H1 (cell line): ENCODE measurements at regions not wholly inside any gene's neighbourhood (a gene's known extent, or its start where the extent isn't known, plus 50 kb on each side); places are given as distances from the start of the nearest gene placed in this dataset.

Experiments used
- CTCF ChIA-PET: fragments of 300-600 bp; sonication (Branson Sonifier 250); formaldehyde crosslinking; loops from one replicate; lab custom pipeline; 2021; ENCODE audit not compliant: partially characterized antibody; lab: Charles Lee
- POLR2A ChIA-PET: fragments of 300-600 bp; sonication (Branson Sonifier 250); formaldehyde crosslinking; loops from one replicate; lab custom pipeline; 2021; ENCODE audit warnings: inconsistent platforms; ENCODE audit not compliant: partially characterized antibody; lab: Charles Lee
- DNase-seq, 2 experiments: peaks; one replicate each; pipeline versions ENCODE4 v3.0.0 to v3.0.0-alpha.2; 2010 to 2022; ENCODE audit warnings: low spot score in 2 of 2, low read depth in 1 of 2, mixed read lengths in 1 of 2
- FAIRE-seq: peaks from 2 replicates; lab custom pipeline; 2011; peaks lifted over from hg19 to GRCh38; lab: Jason Lieb, UNC
- H2AFZ ChIP-seq: 2 replicates; pipeline ENCODE4 v1.8.1; 2012; ENCODE audit warnings: low read length, inconsistent platforms
- H2AK5ac ChIP-seq: 2 replicates; pipeline ENCODE4 v1.6.1; 2013; ENCODE audit warnings: low read depth, low read length
- H2BK120ac ChIP-seq: replicated peaks from 2 replicates; pipeline ENCODE3; 2013; ENCODE audit warnings: low read depth, low read length, inconsistent platforms
- H2BK12ac ChIP-seq: 2 replicates; pipeline ENCODE4 v1.6.1; 2013; ENCODE audit warnings: low read depth, low read length
- H2BK15ac ChIP-seq: 2 replicates; pipeline ENCODE4 v1.6.1; 2013; ENCODE audit warnings: low read length
- H2BK20ac ChIP-seq: 2 replicates; pipeline ENCODE4 v1.6.1; 2013; ENCODE audit warnings: low read length
- H2BK5ac ChIP-seq: 2 replicates; pipeline ENCODE4 v1.6.1; 2013; ENCODE audit warnings: low read depth, low read length
- H3K14ac ChIP-seq: 2 replicates; pipeline ENCODE4 v1.6.1; 2013; ENCODE audit warnings: inconsistent platforms; ENCODE audit not compliant: insufficient read length
- H3K18ac ChIP-seq: 2 replicates; pipeline ENCODE4 v1.6.1; 2013; ENCODE audit warnings: low read length; ENCODE audit errors: extremely low read depth
- H3K23ac ChIP-seq: 2 replicates; pipeline ENCODE4 v1.6.1; 2013; ENCODE audit warnings: inconsistent platforms; ENCODE audit not compliant: insufficient read length
- H3K23me2 ChIP-seq: 2 replicates; pipeline ENCODE4 v1.6.1; 2013; ENCODE audit warnings: low read depth, low read length
- H3K27ac ChIP-seq: 2 replicates; pipeline ENCODE4 v1.6.1; 2011; ENCODE audit warnings: low read depth, low read length, inconsistent platforms
- H3K27me3 ChIP-seq, 4 experiments: replicated peaks in 1 of 4; 1 replicate in 1 of 4; 2 replicates in 3 of 4; pipeline versions ENCODE4 v1.6.1 to v1.8.1; 2011 to 2013; ENCODE audit warnings: low read length in 3 of 4, mild to moderate bottlenecking in 3 of 4, inconsistent platforms in 2 of 4, mixed read lengths in 2 of 4, moderate library complexity in 1 of 4; ENCODE audit not compliant: control insufficient read depth in 3 of 4, insufficient read depth in 3 of 4; ENCODE audit errors: extremely low read depth in 1 of 4
- H3K36me3 ChIP-seq, 4 experiments: 2 replicates each; pipeline versions ENCODE4 v1.6.1 to v1.8.1; 2011 to 2013; ENCODE audit warnings: mild to moderate bottlenecking in 4 of 4, low read length in 3 of 4, moderate library complexity in 2 of 4, control low read depth in 1 of 4, inconsistent platforms in 1 of 4; ENCODE audit not compliant: insufficient read depth in 4 of 4, control insufficient read depth in 2 of 4
- H3K4ac ChIP-seq: replicated peaks from 2 replicates; pipeline ENCODE3; 2013; ENCODE audit warnings: low read length, low read depth, mixed read lengths, inconsistent platforms; ENCODE audit not compliant: insufficient read length
- H3K4me1 ChIP-seq, 4 experiments: replicated peaks in 1 of 4; 1 replicate in 1 of 4; 2 replicates in 3 of 4; pipeline versions ENCODE4 v1.6.1 to v1.8.1; 2011 to 2013; ENCODE audit warnings: low read length in 3 of 4, inconsistent platforms in 2 of 4, mixed read lengths in 1 of 4; ENCODE audit not compliant: insufficient read depth in 4 of 4, control insufficient read depth in 3 of 4
- H3K4me2 ChIP-seq, 2 experiments: 2 replicates each; pipeline versions ENCODE4 v1.6.1 to v1.8.1; 2011 to 2013; ENCODE audit warnings: low read depth in 2 of 2, low read length in 2 of 2, control low read depth in 1 of 2, inconsistent platforms in 1 of 2, mild to moderate bottlenecking in 1 of 2; ENCODE audit not compliant: insufficient read depth in 1 of 2
- H3K4me3 ChIP-seq, 4 experiments: fragments of 200-600, 300-600 bp in 1 of 4; sonication (generic), shearing (Covaris generic), sonication (Bioruptor Twin) in 1 of 4; 2 replicates each; pipeline versions ENCODE4 v1.5.1 to v1.8.1; 2011 to 2016; ENCODE audit warnings: low read length in 4 of 4, low read depth in 3 of 4, control low read depth in 2 of 4, inconsistent platforms in 2 of 4, mild to moderate bottlenecking in 2 of 4, mixed read lengths in 1 of 4, moderate library complexity in 1 of 4; ENCODE audit not compliant: insufficient read depth in 2 of 4; ENCODE audit errors: extremely low read depth in 1 of 4
- H3K56ac ChIP-seq: replicated peaks from 2 replicates; pipeline ENCODE3; 2013; ENCODE audit warnings: low read depth, mild to moderate bottlenecking, mixed read lengths, low read length, inconsistent platforms; ENCODE audit not compliant: insufficient read length
- H3K79me1 ChIP-seq: 2 replicates; pipeline ENCODE4 v1.6.1; 2013; ENCODE audit warnings: low read depth, low read length, control low read depth
- H3K79me2 ChIP-seq, 2 experiments: 2 replicates each; pipeline versions ENCODE4 v1.6.1 to v1.8.1; 2012 to 2013; ENCODE audit warnings: low read length in 2 of 2, mild to moderate bottlenecking in 2 of 2, inconsistent platforms in 1 of 2; ENCODE audit not compliant: insufficient read depth in 2 of 2, control insufficient read depth in 1 of 2
- H3K9ac ChIP-seq, 4 experiments: replicated peaks in 1 of 4; 1 replicate in 1 of 4; 2 replicates in 3 of 4; pipeline versions ENCODE4 v1.6.1 to v1.8.1; 2011 to 2013; ENCODE audit warnings: low read depth in 3 of 4, low read length in 3 of 4, control low read depth in 2 of 4, mild to moderate bottlenecking in 2 of 4, moderate library complexity in 2 of 4, inconsistent platforms in 1 of 4; ENCODE audit errors: extremely low read depth in 1 of 4
- H3K9me3 ChIP-seq, 2 experiments: 2 replicates each; pipeline versions ENCODE4 v1.6.1 to v1.8.1; 2012 to 2013; ENCODE audit warnings: mild to moderate bottlenecking in 2 of 2, moderate library complexity in 2 of 2, control low read depth in 1 of 2, inconsistent platforms in 1 of 2, low read depth in 1 of 2, low read length in 1 of 2, mixed read lengths in 1 of 2; ENCODE audit not compliant: insufficient read depth in 2 of 2
- H4K20me1 ChIP-seq, 2 experiments: replicated peaks in 1 of 2; 2 replicates each; pipeline versions ENCODE3 to v1.8.1; 2011 to 2013; ENCODE audit warnings: inconsistent platforms in 2 of 2, low read length in 2 of 2, mild to moderate bottlenecking in 1 of 2; ENCODE audit not compliant: insufficient read depth in 2 of 2, control insufficient read depth in 1 of 2
- H4K5ac ChIP-seq: 2 replicates; pipeline ENCODE4 v1.6.1; 2013; ENCODE audit warnings: low read length, low read depth, mixed read lengths, inconsistent platforms; ENCODE audit not compliant: insufficient read length
- H4K8ac ChIP-seq: 2 replicates; pipeline ENCODE4 v1.8.0; 2013; ENCODE audit warnings: mild to moderate bottlenecking, moderate library complexity, low read length, inconsistent platforms; ENCODE audit not compliant: insufficient read depth; ENCODE audit errors: extremely low read depth
- H4K91ac ChIP-seq: replicated peaks from 2 replicates; pipeline ENCODE3; 2013; ENCODE audit warnings: low read length, mixed read lengths, inconsistent platforms; ENCODE audit not compliant: insufficient read length
- CBX5 ChIP-seq: fragments of 300-800, 300-1000 bp; sonication (generic); IDR thresholded peaks from 2 replicates; pipeline ENCODE4 v1.7.1; 2016; ENCODE audit warnings: antibody characterized with exemption, low read length, low read depth
- CEBPB ChIP-seq: IDR thresholded peaks from 2 replicates; pipeline ENCODE4 v1.6.1; 2012; ENCODE audit warnings: low read depth, low read length
- CHD1 ChIP-seq: IDR thresholded peaks from 2 replicates; pipeline ENCODE4 v1.6.1; 2012; ENCODE audit warnings: low read depth, low read length, improper control_type of control experiment
- NRF1 ChIP-seq: IDR thresholded peaks from 2 replicates; pipeline ENCODE4 v1.6.1; 2011; ENCODE audit warnings: mild to moderate bottlenecking, low read depth, low read length, improper control_type of control experiment
- PHF8 ChIP-seq: fragments of 200-600 bp; sonication (generic); conservative IDR thresholded peaks from 2 replicates; pipeline ENCODE4 v1.7.1; 2012; ENCODE audit warnings: low read depth, mild to moderate bottlenecking, inconsistent platforms, low read length, moderate library complexity
- POLR2AphosphoS5 ChIP-seq: IDR thresholded peaks from 2 replicates; pipeline ENCODE4 v1.6.1; 2011; ENCODE audit warnings: low read depth, low read length
- RAD21 ChIP-seq, 2 experiments: IDR thresholded peaks in 1 of 2; conservative IDR thresholded peaks in 1 of 2; 2 replicates each; pipeline ENCODE4 v1.6.1; 2011; ENCODE audit warnings: low read depth in 2 of 2, low read length in 2 of 2, improper control_type of control experiment in 1 of 2, inconsistent platforms in 1 of 2, mild to moderate bottlenecking in 1 of 2, moderate library complexity in 1 of 2
- SP1 ChIP-seq: IDR thresholded peaks from 2 replicates; pipeline ENCODE4 v1.6.1; 2011; ENCODE audit warnings: low read depth, low read length
- WGBS, 2 experiments: shearing (Covaris generic) in 1 of 2; methylation state at CpG; one replicate each; pipeline versions ENCODE4 v1.1.6 to v1.1.7; 2013 to 2015; ENCODE audit warnings: low lambda C conversion rate in 2 of 2, mixed read lengths in 2 of 2, inconsistent platforms in 1 of 2, low coverage in 1 of 2, missing lambda C conversion rate in 1 of 2; ENCODE audit not compliant: insufficient replicate concordance in 2 of 2, insufficient coverage in 1 of 2, insufficient read length in 1 of 2; ENCODE audit errors: extremely low coverage in 1 of 2, missing lambda C conversion rate in 1 of 2; 5-methylcytosine and 5-hydroxymethylcytosine counted together
- TF ChIP-seq, protein P1 (sequence below): IDR thresholded peaks from 2 replicates; pipeline ENCODE4 v1.6.1; 2012; ENCODE audit warnings: low read length, inconsistent platforms
- TF ChIP-seq, protein P2 (sequence below), 3 experiments: IDR thresholded peaks; 1 replicate in 2 of 3; 2 replicates in 1 of 3; pipeline versions ENCODE4 v1.5.1 to v1.6.1; 2011; ENCODE audit warnings: low read length in 3 of 3, mild to moderate bottlenecking in 3 of 3, inconsistent platforms in 2 of 3, low read depth in 1 of 3, moderate library complexity in 1 of 3; ENCODE audit not compliant: insufficient read depth in 1 of 3; ENCODE audit errors: control extremely low read depth in 1 of 3

DNA sequence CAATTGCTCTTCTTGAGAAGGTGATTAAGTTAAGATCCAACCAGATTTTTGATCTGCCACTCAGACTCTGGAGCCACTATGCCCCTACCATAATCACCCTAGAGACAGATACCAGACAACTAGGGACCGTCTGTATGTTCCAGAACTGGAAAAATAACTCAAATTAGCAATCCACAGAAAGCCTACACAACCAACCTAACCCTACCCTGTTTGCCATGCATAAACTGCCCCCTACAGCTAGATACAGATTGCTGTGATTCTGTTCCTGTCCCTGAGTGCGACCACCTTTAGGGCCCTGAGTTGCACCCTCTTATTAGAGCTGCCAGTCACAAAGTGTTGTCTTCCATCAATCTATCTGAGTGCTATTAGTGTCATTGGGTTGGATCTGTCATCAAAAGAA is 929.8 kb upstream of the SLITRK1 start:
- H4K91ac ChIP-seq, result no peak overlapping the region
- no peak overlapping the region for H2BK12ac ChIP-seq
- H4K8ac ChIP-seq, result no peak overlapping the region
- no peak overlapping the region for H2BK120ac ChIP-seq
- no peak overlapping the region for H2AK5ac ChIP-seq
- H3K9me3 ChIP-seq, result no peaks in the 10 kb centered on the region
- no peaks in the 10 kb centered on the region; the same call in 1 of the 2 replicates for H3K23me2 ChIP-seq
- no peaks in the 10 kb centered on the region for H3K27me3 ChIP-seq
- H3K9ac ChIP-seq, result no peak overlapping the region
- no peak overlapping the region for H2BK5ac ChIP-seq
- DNase-seq, result no peak
- no peak overlapping the region for H2BK20ac ChIP-seq
- no peak overlapping the region for H3K4me2 ChIP-seq
- peak; percentile 42 for FAIRE-seq
- H4K20me1 ChIP-seq, result no peaks in the 10 kb centered on the region
- H3K56ac ChIP-seq, result no peak overlapping the region
- no peak overlapping the region for H4K5ac ChIP-seq
- no peaks in the 10 kb centered on the region for H3K79me2 ChIP-seq
- H3K4me3 ChIP-seq, result no peak overlapping the region
- no peaks in the 10 kb centered on the region for H3K36me3 ChIP-seq
- WGBS, 2 experiments, result 91% methylated on average over 2 of the region's 2 CpGs; no CpG with 5 or more reads in 1 of the 2 experiments
- no peak overlapping the region for H3K14ac ChIP-seq
- H2BK15ac ChIP-seq, result no peak overlapping the region
- no peak overlapping the region for H3K23ac ChIP-seq
- peaks cover 0 to 3% (median 0%) of the 10 kb centered on the region in 4 experiments; a peak in 1 of 7 replicates for H3K4me1 ChIP-seq
- no peak overlapping the region for H2AFZ ChIP-seq
- no peak overlapping the region for H3K27ac ChIP-seq
- H3K4ac ChIP-seq, result no peak overlapping the region
- H3K79me1 ChIP-seq, result no peaks in the 10 kb centered on the region
- POLR2A ChIA-PET, result no interaction called here
- H3K18ac ChIP-seq, result no peak overlapping the region
- CTCF ChIA-PET, result interaction anchor here (1.1 kb wide), 1 partner anchor 32 kb away, joined by 3 read pairs; no protein-coding TSS in a partner anchor
- TF ChIP-seq NRF1, result no peak
- TF ChIP-seq CBX5, result no peak
- no peak for TF ChIP-seq SP1
- TF ChIP-seq, protein P1, sequence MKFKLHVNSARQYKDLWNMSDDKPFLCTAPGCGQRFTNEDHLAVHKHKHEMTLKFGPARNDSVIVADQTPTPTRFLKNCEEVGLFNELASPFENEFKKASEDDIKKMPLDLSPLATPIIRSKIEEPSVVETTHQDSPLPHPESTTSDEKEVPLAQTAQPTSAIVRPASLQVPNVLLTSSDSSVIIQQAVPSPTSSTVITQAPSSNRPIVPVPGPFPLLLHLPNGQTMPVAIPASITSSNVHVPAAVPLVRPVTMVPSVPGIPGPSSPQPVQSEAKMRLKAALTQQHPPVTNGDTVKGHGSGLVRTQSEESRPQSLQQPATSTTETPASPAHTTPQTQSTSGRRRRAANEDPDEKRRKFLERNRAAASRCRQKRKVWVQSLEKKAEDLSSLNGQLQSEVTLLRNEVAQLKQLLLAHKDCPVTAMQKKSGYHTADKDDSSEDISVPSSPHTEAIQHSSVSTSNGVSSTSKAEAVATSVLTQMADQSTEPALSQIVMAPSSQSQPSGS, result no peak
- no peak for TF ChIP-seq CEBPB
- TF ChIP-seq, protein P2, sequence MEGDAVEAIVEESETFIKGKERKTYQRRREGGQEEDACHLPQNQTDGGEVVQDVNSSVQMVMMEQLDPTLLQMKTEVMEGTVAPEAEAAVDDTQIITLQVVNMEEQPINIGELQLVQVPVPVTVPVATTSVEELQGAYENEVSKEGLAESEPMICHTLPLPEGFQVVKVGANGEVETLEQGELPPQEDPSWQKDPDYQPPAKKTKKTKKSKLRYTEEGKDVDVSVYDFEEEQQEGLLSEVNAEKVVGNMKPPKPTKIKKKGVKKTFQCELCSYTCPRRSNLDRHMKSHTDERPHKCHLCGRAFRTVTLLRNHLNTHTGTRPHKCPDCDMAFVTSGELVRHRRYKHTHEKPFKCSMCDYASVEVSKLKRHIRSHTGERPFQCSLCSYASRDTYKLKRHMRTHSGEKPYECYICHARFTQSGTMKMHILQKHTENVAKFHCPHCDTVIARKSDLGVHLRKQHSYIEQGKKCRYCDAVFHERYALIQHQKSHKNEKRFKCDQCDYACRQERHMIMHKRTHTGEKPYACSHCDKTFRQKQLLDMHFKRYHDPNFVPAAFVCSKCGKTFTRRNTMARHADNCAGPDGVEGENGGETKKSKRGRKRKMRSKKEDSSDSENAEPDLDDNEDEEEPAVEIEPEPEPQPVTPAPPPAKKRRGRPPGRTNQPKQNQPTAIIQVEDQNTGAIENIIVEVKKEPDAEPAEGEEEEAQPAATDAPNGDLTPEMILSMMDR (IDR thresholded peaks at IDR 0.05; ENCODE audit: control extremely low read depth in 1 of 3, insufficient read depth in 1 of 3, low read depth in 1 of 3, low read length in 3 of 3), result peak in 1 of 3 experiments; percentile 27; a peak in 1 of 4 replicates
- TF ChIP-seq PHF8, result no peak
- peak; percentile 49 to 63 for TF ChIP-seq RAD21 (IDR thresholded peaks at IDR 0.05 in 1 of 2, conservative IDR thresholded peaks at IDR 0.05 in 1 of 2; ENCODE audit: low read depth in 2 of 2, low read length in 2 of 2)
- no peak for TF ChIP-seq POLR2AphosphoS5
- TF ChIP-seq CHD1, result no peak
- TF ChIP-seq, all 59 proteins: peak for 2
